Esophagus squamous epithelium (tissue), 5 donors: ENCODE measurements at regions not wholly inside any gene's neighbourhood (a gene's known extent, or its start where the extent isn't known, plus 50 kb on each side); places are given as distances from the start of the nearest gene placed in this dataset.

Experiments
- DNase-seq: peaks from one replicate; lab custom pipeline; 2025; lab: John Stamatoyannopoulos, UW
- H3K27ac ChIP-seq, 4 donors: fragments of 200-600 bp; sonication (generic); one replicate each; pipeline ENCODE4 v1.5.1; 2016 to 2019; ENCODE audit warnings: mild to moderate bottlenecking in 1 of 4
- H3K27me3 ChIP-seq, 4 donors: fragments of 200-600 bp; sonication (generic); 1 replicate in 3 of 4; 2 replicates in 1 of 4; pipeline versions ENCODE4 v1.5.1 to v1.6.0; 2017 to 2021; ENCODE audit warnings: antibody characterized with exemption in 1 of 4
- H3K36me3 ChIP-seq, 3 donors: fragments of 200-600 bp; sonication (generic); one replicate each; pipeline ENCODE4 v1.5.1; 2016 to 2019
- H3K4me1 ChIP-seq, 3 donors: fragments of 200-600 bp; sonication (generic); one replicate each; pipeline ENCODE4 v1.5.1; 2017 to 2019
- H3K4me3 ChIP-seq, 4 donors: fragments of 200-600 bp; sonication (generic); 1 replicate in 3 of 4; 2 replicates in 1 of 4; pipeline ENCODE4 v1.5.1; 2016 to 2019; ENCODE audit warnings: mild to moderate bottlenecking in 2 of 4, moderate library complexity in 1 of 4
- H3K9me3 ChIP-seq, 3 donors: fragments of 200-600 bp; sonication (generic); one replicate each; pipeline ENCODE4 v1.5.1; 2016 to 2019
- POLR2A ChIP-seq, 4 donors: fragments of 450-650 bp; IDR thresholded peaks; one replicate each; pipeline ENCODE4 v1.6.1; 2017; ENCODE audit warnings: antibody characterized with exemption in 4 of 4, mild to moderate bottlenecking in 4 of 4, moderate library complexity in 3 of 4
- WGBS, 2 donors: methylation state at CpG; one replicate each; pipeline ENCODE4 v1.1.5; 2018; 5-methylcytosine and 5-hydroxymethylcytosine counted together
- intact Hi-C: fragments of 100-400 bp; cut with DNase I; formaldehyde crosslinking; loops from one replicate; pipeline ENCODE4 v1.15.0; 2022
- TF ChIP-seq, protein P1 (sequence below), 6 experiments: fragments of 450-650 bp in 4 of 6; fragments of 200-600 bp in 2 of 6; sonication (generic) in 2 of 6; IDR thresholded peaks; one replicate each; pipeline ENCODE4 v1.5.1; 2016 to 2019; ENCODE audit warnings: antibody characterized with exemption in 6 of 6, mild to moderate bottlenecking in 4 of 6, moderate library complexity in 4 of 6
- donor health status: DM: yes; HTN: yes; CAD: no.

GRCh38 chr20:60669211-60669610 is 582.9 kb upstream of the CDH4 start:
- DNase-seq, result no peak
- intact Hi-C loops, result no loop called here
- H3K4me1 ChIP-seq, result no peaks in the 10 kb centered on the region
- H3K9me3 ChIP-seq, result no peaks in the 10 kb centered on the region
- H3K36me3 ChIP-seq, result no peaks in the 10 kb centered on the region
- no peak overlapping the region for H3K4me3 ChIP-seq
- TF ChIP-seq, protein P1, sequence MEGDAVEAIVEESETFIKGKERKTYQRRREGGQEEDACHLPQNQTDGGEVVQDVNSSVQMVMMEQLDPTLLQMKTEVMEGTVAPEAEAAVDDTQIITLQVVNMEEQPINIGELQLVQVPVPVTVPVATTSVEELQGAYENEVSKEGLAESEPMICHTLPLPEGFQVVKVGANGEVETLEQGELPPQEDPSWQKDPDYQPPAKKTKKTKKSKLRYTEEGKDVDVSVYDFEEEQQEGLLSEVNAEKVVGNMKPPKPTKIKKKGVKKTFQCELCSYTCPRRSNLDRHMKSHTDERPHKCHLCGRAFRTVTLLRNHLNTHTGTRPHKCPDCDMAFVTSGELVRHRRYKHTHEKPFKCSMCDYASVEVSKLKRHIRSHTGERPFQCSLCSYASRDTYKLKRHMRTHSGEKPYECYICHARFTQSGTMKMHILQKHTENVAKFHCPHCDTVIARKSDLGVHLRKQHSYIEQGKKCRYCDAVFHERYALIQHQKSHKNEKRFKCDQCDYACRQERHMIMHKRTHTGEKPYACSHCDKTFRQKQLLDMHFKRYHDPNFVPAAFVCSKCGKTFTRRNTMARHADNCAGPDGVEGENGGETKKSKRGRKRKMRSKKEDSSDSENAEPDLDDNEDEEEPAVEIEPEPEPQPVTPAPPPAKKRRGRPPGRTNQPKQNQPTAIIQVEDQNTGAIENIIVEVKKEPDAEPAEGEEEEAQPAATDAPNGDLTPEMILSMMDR (IDR thresholded peaks at IDR 0.05), result no peak
- no peak for TF ChIP-seq POLR2A (IDR thresholded peaks at IDR 0.05)
- no peak overlapping the region for H3K27ac ChIP-seq
- WGBS, 2 donors, result 74 to 76% methylated on average over 7 of the region's 7 CpGs
- no peaks in the 10 kb centered on the region for H3K27me3 ChIP-seq

DNA sequence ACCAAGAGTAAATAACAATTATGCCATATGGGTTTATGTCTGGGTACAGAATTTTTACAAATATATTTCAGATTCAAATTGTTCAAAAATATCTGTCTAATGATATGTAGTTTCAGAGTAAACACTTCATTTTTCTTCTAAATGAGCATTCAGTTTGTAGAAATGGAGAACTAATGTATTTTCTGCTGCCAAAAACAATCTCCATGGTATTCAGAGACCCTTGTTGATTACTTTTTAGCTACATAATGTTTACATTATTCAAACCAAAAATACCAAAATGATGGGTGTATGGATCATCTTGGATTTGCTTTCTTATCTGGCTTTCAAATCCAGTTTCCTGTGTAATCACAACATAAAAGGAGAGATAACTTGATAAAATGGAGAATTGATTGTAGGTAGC is 576.0 kb upstream of the CDH4 start:
- TF ChIP-seq POLR2A (IDR thresholded peaks at IDR 0.05), result no peak
- TF ChIP-seq, protein P1 (IDR thresholded peaks at IDR 0.05), result no peak
- Histone ChIP-seq H3K27me3 (no peaks in the 10 kb centered on the region), H3K36me3 (no peaks in the 10 kb centered on the region), H3K9me3 (no peaks in the 10 kb centered on the region), H3K4me1 (no peaks in the 10 kb centered on the region), H3K4me3 (no peak overlapping the region), H3K27ac (no peak overlapping the region)
- DNase-seq, result no peak
- intact Hi-C loops, result no loop called here

DNA sequence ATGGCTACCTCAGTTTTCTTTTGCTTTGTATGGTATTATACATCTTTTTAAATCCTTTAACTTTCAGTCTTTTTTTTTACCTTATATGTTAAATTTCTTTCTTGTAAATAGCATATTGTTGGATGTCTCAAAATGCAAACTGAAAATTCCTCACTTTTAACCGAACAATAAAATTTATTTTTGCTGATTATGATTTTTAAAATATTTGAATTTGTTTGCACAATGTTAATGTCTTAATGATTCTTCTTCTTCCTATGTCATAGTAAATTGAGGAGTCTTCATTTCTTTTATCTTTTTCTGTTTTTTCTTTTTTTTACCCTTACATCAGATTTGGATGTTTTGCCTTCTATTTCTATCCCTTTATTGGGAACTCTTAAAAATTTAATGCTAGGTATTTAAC is 574.2 kb upstream of the CDH4 start:
- intact Hi-C loops, result no loop called here
- Histone ChIP-seq H3K4me1 (no peaks in the 10 kb centered on the region), H3K9me3 (no peaks in the 10 kb centered on the region), H3K27me3 (no peaks in the 10 kb centered on the region), H3K27ac (no peak overlapping the region), H3K36me3 (no peaks in the 10 kb centered on the region), H3K4me3 (no peak overlapping the region)
- WGBS, 2 donors, result 75 to 78% methylated on average over 1 of the region's 1 CpG
- DNase-seq, result no peak
- no peak for TF ChIP-seq POLR2A (IDR thresholded peaks at IDR 0.05)
- TF ChIP-seq, protein P1 (IDR thresholded peaks at IDR 0.05), result no peak

GRCh38 chr20:60680554-60680953 is 571.5 kb upstream of the CDH4 start:
- H3K27me3 ChIP-seq, result no peaks in the 10 kb centered on the region
- intact Hi-C loops, result no loop called here
- DNase-seq, result no peak
- no peak overlapping the region for H3K4me3 ChIP-seq
- no peaks in the 10 kb centered on the region for H3K4me1 ChIP-seq
- TF ChIP-seq, protein P1 (IDR thresholded peaks at IDR 0.05), result no peak
- TF ChIP-seq POLR2A (IDR thresholded peaks at IDR 0.05), result no peak
- H3K27ac ChIP-seq, result no peak overlapping the region
- WGBS, 2 donors, result 70 to 75% methylated on average over 6 of the region's 6 CpGs
- H3K9me3 ChIP-seq, result no peaks in the 10 kb centered on the region
- H3K36me3 ChIP-seq, result no peaks in the 10 kb centered on the region

DNA sequence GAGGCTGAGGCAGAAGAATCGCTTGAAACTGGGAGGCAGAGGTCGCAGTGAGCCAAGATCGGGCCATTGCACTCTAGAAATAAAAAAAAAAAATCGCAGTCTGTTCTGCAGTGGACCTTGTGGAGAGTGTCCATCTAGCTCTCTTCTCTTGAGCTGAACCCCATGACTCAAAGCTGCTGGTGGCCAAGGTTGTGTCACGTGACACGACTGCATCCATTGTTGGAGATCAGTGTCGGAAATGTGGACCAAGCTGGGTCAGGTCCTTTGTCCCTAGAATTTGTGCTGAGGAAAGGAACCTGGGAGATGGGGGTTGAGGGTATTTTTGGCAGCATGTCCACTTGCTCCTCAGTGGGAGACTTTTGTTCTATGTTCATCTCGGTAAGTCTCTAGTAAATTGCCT is 564.8 kb upstream of the CDH4 start:
- H3K27me3 ChIP-seq, result no peaks in the 10 kb centered on the region
- no peak overlapping the region for H3K4me3 ChIP-seq
- H3K36me3 ChIP-seq, result no peaks in the 10 kb centered on the region
- no peaks in the 10 kb centered on the region for H3K4me1 ChIP-seq
- TF ChIP-seq POLR2A (IDR thresholded peaks at IDR 0.05), result no peak
- TF ChIP-seq, protein P1 (IDR thresholded peaks at IDR 0.05), result no peak
- 80 to 90% methylated on average over 8 of the region's 8 CpGs for WGBS, 2 donors
- intact Hi-C loops, result no loop called here
- no peak for DNase-seq
- no peaks in the 10 kb centered on the region for H3K9me3 ChIP-seq
- no peak overlapping the region for H3K27ac ChIP-seq
